ENCODE measurements at regions not wholly inside any gene's neighbourhood (a gene's known extent, or its start where the extent isn't known, plus 50 kb on each side); places are given as distances from the start of the nearest gene placed in this dataset.
A peak's percentile ranks its signal among the peaks of the same experiment; 100 is the strongest.

DNA sequence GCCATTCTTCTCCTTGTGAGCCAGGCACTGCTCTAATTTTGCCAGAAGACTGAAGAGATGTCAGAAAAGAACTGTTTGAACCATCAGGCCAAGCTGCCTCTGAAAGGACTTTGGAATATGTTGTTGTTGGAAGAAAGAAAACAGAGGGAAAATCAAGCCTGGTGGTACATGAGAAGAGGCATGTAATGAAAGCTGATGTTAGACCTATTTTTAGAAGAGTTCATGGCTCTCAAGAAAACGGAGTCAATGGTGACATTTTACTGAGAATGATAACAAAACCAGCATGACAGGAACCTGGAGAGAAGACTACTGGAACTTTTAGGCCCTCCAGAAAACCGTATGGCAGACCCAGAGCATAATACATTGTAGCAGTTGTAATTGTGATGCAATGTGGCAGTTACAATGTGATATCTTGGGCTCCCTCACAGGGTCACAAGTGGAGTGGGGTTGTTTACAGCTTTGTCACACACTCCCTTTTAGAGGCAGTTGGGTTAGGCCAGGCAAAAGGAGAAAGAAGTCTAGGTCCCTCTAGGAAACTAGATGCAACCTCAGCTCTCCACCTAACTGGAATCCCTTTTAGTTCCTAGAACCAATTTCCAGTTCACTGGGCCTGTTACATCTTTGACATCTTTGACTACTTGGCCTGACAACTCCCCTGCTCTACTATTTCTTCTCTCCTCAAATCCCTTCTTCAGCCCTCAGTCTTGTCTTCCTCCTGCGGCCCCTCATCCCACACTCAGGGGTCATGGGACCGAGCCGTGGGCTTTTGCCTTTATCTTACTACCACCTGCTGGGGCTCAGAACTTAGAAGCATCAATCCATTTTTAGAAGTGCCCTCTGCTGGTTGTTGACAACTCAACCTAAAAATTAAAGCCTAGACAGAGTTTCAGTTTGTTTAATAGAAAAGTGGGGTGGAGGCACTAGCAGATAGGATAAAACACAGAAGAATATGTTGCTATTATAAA, 61.2 kb upstream of the JAK2 start:
- H3K36me3 ChIP-seq (ENCODE audit: control insufficient read depth in 2 of 4, insufficient read depth in 4 of 4, low read length in 3 of 4), result peaks cover 0 to 3% (median 0%) of the 10 kb centered on the region in 4 experiments; a peak in 1 of 8 replicates
- H3K23me2 ChIP-seq (ENCODE audit: low read depth, low read length), result no peaks in the 10 kb centered on the region
- H3K56ac ChIP-seq (replicated peaks; ENCODE audit: insufficient read length, low read depth, low read length), result no peak overlapping the region
- H3K14ac ChIP-seq (ENCODE audit: insufficient read length), result no peak overlapping the region
- no peak overlapping the region for H2BK5ac ChIP-seq (ENCODE audit: low read depth, low read length)
- no peak overlapping the region for H2AFZ ChIP-seq (ENCODE audit: low read length)
- POLR2A ChIA-PET (ENCODE audit: partially characterized antibody), result no interaction called here
- H2AK5ac ChIP-seq (ENCODE audit: low read depth, low read length), result no peak overlapping the region
- WGBS, 2 experiments (ENCODE audit: extremely low coverage in 1 of 2, insufficient coverage in 1 of 2, insufficient read length in 1 of 2, insufficient replicate concordance in 2 of 2, low coverage in 1 of 2, low lambda C conversion rate in 2 of 2, missing lambda C conversion rate in 1 of 2), result 85% methylated on average over 5 of the region's 5 CpGs; no CpG with 5 or more reads in 1 of the 2 experiments
- H3K23ac ChIP-seq (ENCODE audit: insufficient read length), result no peak overlapping the region
- no peak overlapping the region for H3K27ac ChIP-seq (ENCODE audit: low read depth, low read length)
- H3K4ac ChIP-seq (replicated peaks; ENCODE audit: insufficient read length, low read depth, low read length), result no peak overlapping the region
- H3K18ac ChIP-seq (ENCODE audit: extremely low read depth, low read length), result no peak overlapping the region
- no peak overlapping the region for H3K4me2 ChIP-seq (ENCODE audit: insufficient read depth in 1 of 2, low read depth in 2 of 2, low read length in 2 of 2)
- H3K79me2 ChIP-seq (ENCODE audit: control insufficient read depth in 1 of 2, insufficient read depth in 2 of 2, low read length in 2 of 2), result no peaks in the 10 kb centered on the region
- no peaks in the 10 kb centered on the region for H4K20me1 ChIP-seq (replicated peaks in 1 of 2; ENCODE audit: control insufficient read depth in 1 of 2, insufficient read depth in 2 of 2, low read length in 2 of 2)
- CTCF ChIA-PET (ENCODE audit: partially characterized antibody), result interaction anchor here (0.9 to 1.9 kb wide), 3 partner anchors 42 to 74 kb away, joined by 3 to 5 read pairs (median 4); no protein-coding TSS in a partner anchor
- H2BK12ac ChIP-seq (ENCODE audit: low read depth, low read length), result no peak overlapping the region
- H3K79me1 ChIP-seq (ENCODE audit: low read depth, low read length), result no peaks in the 10 kb centered on the region
- no peak overlapping the region for H2BK20ac ChIP-seq (ENCODE audit: low read length)
- no peak overlapping the region for H4K5ac ChIP-seq (ENCODE audit: insufficient read length, low read depth, low read length)
- FAIRE-seq, result no peak
- no peak overlapping the region for H4K8ac ChIP-seq (ENCODE audit: extremely low read depth, insufficient read depth, low read length)
- H4K91ac ChIP-seq (replicated peaks; ENCODE audit: insufficient read length, low read length), result no peak overlapping the region
- H3K9me3 ChIP-seq (ENCODE audit: insufficient read depth in 2 of 2, low read depth in 1 of 2, low read length in 1 of 2), result peaks cover 15 to 19% of the 10 kb centered on the region in 2 experiments
- H3K27me3 ChIP-seq (replicated peaks in 1 of 4; ENCODE audit: control insufficient read depth in 3 of 4, extremely low read depth in 1 of 4, insufficient read depth in 3 of 4, low read length in 3 of 4), result no peaks in the 10 kb centered on the region
- H3K4me1 ChIP-seq (replicated peaks in 1 of 4; ENCODE audit: control insufficient read depth in 3 of 4, insufficient read depth in 4 of 4, low read length in 3 of 4), result peaks cover 0 to 4% (median 1%) of the 10 kb centered on the region in 4 experiments; a peak in 3 of 7 replicates
- no peak overlapping the region for H2BK15ac ChIP-seq (ENCODE audit: low read length)
- no peak overlapping the region for H2BK120ac ChIP-seq (replicated peaks; ENCODE audit: low read depth, low read length)
- DNase-seq (ENCODE audit: low read depth in 1 of 2, low spot score in 2 of 2), result no peak
- no peak overlapping the region for H3K9ac ChIP-seq (replicated peaks in 1 of 4; ENCODE audit: extremely low read depth in 1 of 4, low read depth in 3 of 4, low read length in 3 of 4)
- no peak overlapping the region for H3K4me3 ChIP-seq (ENCODE audit: extremely low read depth in 1 of 4, insufficient read depth in 2 of 4, low read depth in 3 of 4, low read length in 4 of 4)
- TF ChIP-seq RAD21 (IDR thresholded peaks at IDR 0.05 in 1 of 2, conservative IDR thresholded peaks at IDR 0.05 in 1 of 2; ENCODE audit: low read depth in 2 of 2, low read length in 2 of 2) (peak in 1 of 2 experiments; percentile 25; a peak in 1 of 4 replicates), SIRT6 (IDR thresholded peaks at IDR 0.05; ENCODE audit: low read length) (no peak), BCL11A (IDR thresholded peaks at IDR 0.05; ENCODE audit: low read depth in 2 of 2, low read length in 2 of 2) (no peak), CBX5 (IDR thresholded peaks at IDR 0.05; ENCODE audit: low read depth, low read length) (no peak), GABPA (IDR thresholded peaks at IDR 0.05; ENCODE audit: borderline replicate concordance, insufficient read depth, low read length) (no peak), KDM1A (IDR thresholded peaks at IDR 0.05; ENCODE audit: borderline replicate concordance, low read length) (no peak), CEBPB (IDR thresholded peaks at IDR 0.05; ENCODE audit: low read depth, low read length) (no peak), TBP (IDR thresholded peaks at IDR 0.05; ENCODE audit: low read depth, low read length) (no peak)
- TF ChIP-seq, protein P1, sequence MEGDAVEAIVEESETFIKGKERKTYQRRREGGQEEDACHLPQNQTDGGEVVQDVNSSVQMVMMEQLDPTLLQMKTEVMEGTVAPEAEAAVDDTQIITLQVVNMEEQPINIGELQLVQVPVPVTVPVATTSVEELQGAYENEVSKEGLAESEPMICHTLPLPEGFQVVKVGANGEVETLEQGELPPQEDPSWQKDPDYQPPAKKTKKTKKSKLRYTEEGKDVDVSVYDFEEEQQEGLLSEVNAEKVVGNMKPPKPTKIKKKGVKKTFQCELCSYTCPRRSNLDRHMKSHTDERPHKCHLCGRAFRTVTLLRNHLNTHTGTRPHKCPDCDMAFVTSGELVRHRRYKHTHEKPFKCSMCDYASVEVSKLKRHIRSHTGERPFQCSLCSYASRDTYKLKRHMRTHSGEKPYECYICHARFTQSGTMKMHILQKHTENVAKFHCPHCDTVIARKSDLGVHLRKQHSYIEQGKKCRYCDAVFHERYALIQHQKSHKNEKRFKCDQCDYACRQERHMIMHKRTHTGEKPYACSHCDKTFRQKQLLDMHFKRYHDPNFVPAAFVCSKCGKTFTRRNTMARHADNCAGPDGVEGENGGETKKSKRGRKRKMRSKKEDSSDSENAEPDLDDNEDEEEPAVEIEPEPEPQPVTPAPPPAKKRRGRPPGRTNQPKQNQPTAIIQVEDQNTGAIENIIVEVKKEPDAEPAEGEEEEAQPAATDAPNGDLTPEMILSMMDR (IDR thresholded peaks at IDR 0.05; ENCODE audit: control extremely low read depth in 1 of 3, insufficient read depth in 1 of 3, low read depth in 1 of 3, low read length in 3 of 3), result peak in 1 of 3 experiments; percentile 18; a peak in 1 of 4 replicates

All from H1 (cell line).